ENCODE measurements at regions not wholly inside any gene's neighbourhood (a gene's known extent, or its start where the extent isn't known, plus 50 kb on each side); places are given as distances from the start of the nearest gene placed in this dataset.

- no peak for DNase-seq (ENCODE audit: low read depth)
- no peak for TF ChIP-seq CTCF (IDR thresholded peaks at IDR 0.05; ENCODE audit: low read length, missing control alignments)
Measured at GRCh38 chr6:43990275-43990626, 137.0 kb downstream of the MRPL14 start.

GRCh38 chr6:43989581-43990146, 137.6 kb downstream of the MRPL14 start:
- no peak overlapping the region for H3K4me3 ChIP-seq (replicated peaks; ENCODE audit: low read depth, low read length)
- no peak for TF ChIP-seq CTCF (IDR thresholded peaks at IDR 0.05; ENCODE audit: low read length, missing control alignments)
- DNase-seq (ENCODE audit: low read depth): no peak

More at GRCh38 chr6:43990275-43990626, 137.0 kb downstream of the MRPL14 start:
- no peak overlapping the region for H3K4me3 ChIP-seq (replicated peaks; ENCODE audit: low read depth, low read length)

GRCh38 chr6:43988801-43989200, 138.5 kb downstream of the MRPL14 start:
- DNase-seq (ENCODE audit: low read depth): no peak
- no peak for TF ChIP-seq CTCF (IDR thresholded peaks at IDR 0.05; ENCODE audit: low read length, missing control alignments)
- no peak overlapping the region for H3K4me3 ChIP-seq (replicated peaks; ENCODE audit: low read depth, low read length)

- no peak for DNase-seq (ENCODE audit: low read depth)
- H3K4me3 ChIP-seq (replicated peaks; ENCODE audit: low read depth, low read length): no peak overlapping the region
- no peak for TF ChIP-seq CTCF (IDR thresholded peaks at IDR 0.05; ENCODE audit: low read length, missing control alignments)
Measured at GRCh38 chr6:43987838-43988439, 139.3 kb downstream of the MRPL14 start.

- H3K4me3 ChIP-seq (replicated peaks; ENCODE audit: low read depth, low read length): no peak overlapping the region
- no peak for DNase-seq (ENCODE audit: low read depth)
- TF ChIP-seq CTCF (IDR thresholded peaks at IDR 0.05; ENCODE audit: low read length, missing control alignments): no peak
Measured at GRCh38 chr6:43986177-43986825, 141.0 kb downstream of the MRPL14 start.

GRCh38 chr6:43985329-43985728, 141.9 kb downstream of the MRPL14 start:
- no peak for TF ChIP-seq CTCF (IDR thresholded peaks at IDR 0.05; ENCODE audit: low read length, missing control alignments)
- H3K4me3 ChIP-seq (replicated peaks; ENCODE audit: low read depth, low read length): no peak overlapping the region
- no peak for DNase-seq (ENCODE audit: low read depth)

All from fibroblast of pulmonary artery (primary cell).